H1 (cell line): ENCODE measurements at regions not wholly inside any gene's neighbourhood (a gene's known extent, or its start where the extent isn't known, plus 50 kb on each side); places are given as distances from the start of the nearest gene placed in this dataset.

ENCODE experiments used
- CHD7 ChIP-seq: fragments of 300-600 bp; sonication (generic); IDR thresholded peaks from 2 replicates; pipeline ENCODE4 v1.7.1; 2012; ENCODE audit warnings: low read length, moderate library complexity, mild to moderate bottlenecking, inconsistent platforms; ENCODE audit not compliant: insufficient replicate concordance
- NANOG ChIP-seq: IDR thresholded peaks from 2 replicates; pipeline ENCODE4 v1.6.1; 2011; ENCODE audit warnings: low read length, low read depth, mild to moderate bottlenecking, inconsistent platforms; ENCODE audit not compliant: insufficient read depth, poor library complexity, severe bottlenecking
- NRF1 ChIP-seq: IDR thresholded peaks from 2 replicates; pipeline ENCODE4 v1.6.1; 2011; ENCODE audit warnings: mild to moderate bottlenecking, low read depth, low read length, improper control_type of control experiment

DNA sequence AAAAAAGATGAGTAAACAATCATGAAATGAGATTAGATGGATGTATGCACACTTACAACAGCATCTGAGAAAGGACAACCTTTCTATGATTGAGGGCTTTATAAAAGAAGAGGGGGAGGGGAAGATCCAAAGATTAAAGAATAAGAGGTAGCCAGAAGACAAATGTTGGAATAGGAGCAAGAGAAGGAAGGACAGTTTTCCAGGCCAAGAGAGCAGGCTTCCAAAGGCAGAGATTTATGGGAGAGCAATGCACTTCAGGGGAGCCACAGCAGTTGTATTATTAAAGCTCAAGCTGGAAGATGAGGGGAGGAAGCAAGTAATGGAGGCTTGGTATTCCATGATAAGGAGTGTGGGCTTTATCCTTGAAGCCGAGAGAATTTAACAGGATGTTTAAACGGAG lies 110.3 kb upstream of the PTPN13 start (continued):
- TF ChIP-seq CHD7 (no peak), NRF1 (no peak), NANOG (no peak)
